GM19025 (cell line): ENCODE measurements at regions not wholly inside any gene's neighbourhood (a gene's known extent, or its start where the extent isn't known, plus 50 kb on each side); places are given as distances from the start of the nearest gene placed in this dataset.

ENCODE experiments used
- ATAC-seq: cut with Tn5 transposase; IDR thresholded peaks from one replicate; pipeline ENCODE4 v1.9.1; 2021; ENCODE audit warnings: mild to moderate bottlenecking, low read depth, moderate library complexity; ENCODE audit not compliant: unreplicated experiment

GRCh38 chr5:97658116-97658900, 475.3 kb upstream of the RIOK2 start:
- ATAC-seq: no peak

- ATAC-seq: no peak
Observed at GRCh38 chr5:97666783-97667182, 483.7 kb upstream of the RIOK2 start.

- no peak for ATAC-seq
Observed at GRCh38 chr5:97670447-97670846, 487.4 kb upstream of the RIOK2 start.

- ATAC-seq: no peak
Observed at GRCh38 chr5:97676608-97677007, 493.6 kb upstream of the RIOK2 start.

- no peak for ATAC-seq
Observed at GRCh38 chr5:97694091-97694490, 511.0 kb upstream of the RIOK2 start.

GRCh38 chr5:97714424-97714823, 531.4 kb upstream of the RIOK2 start:
- ATAC-seq: no peak

- no peak for ATAC-seq
Observed at GRCh38 chr5:97726106-97726505, 543.1 kb upstream of the RIOK2 start.

GRCh38 chr5:97728920-97729319, 545.9 kb upstream of the RIOK2 start:
- ATAC-seq: no peak

GRCh38 chr5:97729938-97730337, 546.9 kb upstream of the RIOK2 start:
- no peak for ATAC-seq

GRCh38 chr5:97735209-97735608, 552.2 kb upstream of the RIOK2 start:
- ATAC-seq: no peak

GRCh38 chr5:97737608-97738007, 554.6 kb upstream of the RIOK2 start:
- ATAC-seq: no peak

- ATAC-seq: no peak
Observed at GRCh38 chr5:97745817-97746216, 562.8 kb upstream of the RIOK2 start.

- ATAC-seq: no peak
Observed at GRCh38 chr5:97750576-97750975, 567.5 kb upstream of the RIOK2 start.

- no peak for ATAC-seq
Observed at GRCh38 chr5:97751540-97751939, 568.5 kb upstream of the RIOK2 start.

- ATAC-seq: no peak
Observed at GRCh38 chr5:97752871-97753270, 569.8 kb upstream of the RIOK2 start.

GRCh38 chr5:97762483-97762882, 579.4 kb upstream of the RIOK2 start:
- ATAC-seq: no peak

- no peak for ATAC-seq
Observed at GRCh38 chr5:97764700-97765099, 581.7 kb upstream of the RIOK2 start.

GRCh38 chr5:97778451-97778850, 595.4 kb upstream of the RIOK2 start:
- ATAC-seq: no peak

GRCh38 chr5:97788369-97788768, 605.3 kb upstream of the RIOK2 start:
- ATAC-seq: no peak

- no peak for ATAC-seq
Observed at GRCh38 chr5:97797994-97798451, 615.0 kb upstream of the RIOK2 start.

- no peak for ATAC-seq
Observed at GRCh38 chr5:97801461-97801860, 618.4 kb upstream of the RIOK2 start.

GRCh38 chr5:97820138-97820537, 637.1 kb upstream of the RIOK2 start:
- no peak for ATAC-seq
